GM18517 (cell line): ENCODE measurements at regions not wholly inside any gene's neighbourhood (a gene's known extent, or its start where the extent isn't known, plus 50 kb on each side); places are given as distances from the start of the nearest gene placed in this dataset.
"Not testable (repeated sequence)": the region's sequence is repeated elsewhere in the genome, so short reads cannot be mapped to it uniquely, and the experiment has no call there.

Experiments
- ATAC-seq: cut with Tn5 transposase; IDR thresholded peaks from one replicate; pipeline ENCODE4 v1.9.1; 2021; ENCODE audit warnings: mild to moderate bottlenecking, moderate library complexity; ENCODE audit not compliant: unreplicated experiment

- ATAC-seq: no peak
These were observed 410.3 kb upstream of the PPP1R2C start for GRCh38 chrX:43188296-43188695.

DNA sequence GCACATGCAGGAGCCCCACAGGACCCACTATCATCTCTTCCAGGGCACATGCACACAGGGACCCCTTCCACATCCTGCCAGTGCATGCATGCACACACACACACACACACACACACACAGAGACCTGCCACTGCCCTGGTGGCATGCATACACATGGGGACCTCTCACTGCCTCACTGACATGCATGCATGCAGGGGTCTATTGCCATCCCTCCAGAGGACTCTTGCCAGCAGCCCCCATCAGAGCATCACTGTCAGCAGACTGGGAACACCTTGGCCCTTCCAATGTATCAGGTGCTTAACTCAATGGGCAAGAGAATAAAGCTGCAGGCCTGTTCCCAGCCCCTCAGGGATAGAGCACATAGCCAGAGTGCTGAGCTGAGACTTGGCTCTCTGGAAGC is 433.6 kb upstream of the PPP1R2C start:
- no peak for ATAC-seq

- no peak for ATAC-seq
These were observed 437.9 kb upstream of the MAOA start for GRCh38 chrX:43218198-43218597.

- ATAC-seq: no peak
These were observed 431.6 kb upstream of the MAOA start for GRCh38 chrX:43224496-43224895.

- ATAC-seq: no peak
These were observed 430.3 kb upstream of the MAOA start for GRCh38 chrX:43225626-43226328.

GRCh38 chrX:43238461-43238945 is 417.6 kb upstream of the MAOA start:
- no peak for ATAC-seq

DNA sequence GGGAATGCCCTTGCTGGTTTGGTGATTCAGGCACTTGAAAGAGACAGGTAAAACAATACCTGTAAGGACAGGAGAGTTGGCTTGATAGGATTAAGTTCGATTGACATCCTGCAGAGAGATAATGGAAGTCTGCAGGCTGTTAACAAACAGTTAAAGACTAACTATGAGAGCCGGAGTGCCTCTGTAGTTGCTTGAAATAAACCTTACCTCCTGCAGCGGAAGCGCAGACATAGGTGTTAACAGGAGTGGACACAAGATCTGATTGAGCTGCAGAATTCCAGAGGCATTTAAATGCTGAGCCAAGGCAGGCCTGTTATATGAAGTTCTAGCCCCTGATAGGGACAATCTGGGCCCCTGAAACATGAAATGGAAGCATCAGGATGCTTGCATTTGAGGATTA is 416.7 kb upstream of the MAOA start:
- ATAC-seq: no peak

- no peak for ATAC-seq
These were observed 400.5 kb upstream of the MAOA start for GRCh38 chrX:43255596-43255995.

DNA sequence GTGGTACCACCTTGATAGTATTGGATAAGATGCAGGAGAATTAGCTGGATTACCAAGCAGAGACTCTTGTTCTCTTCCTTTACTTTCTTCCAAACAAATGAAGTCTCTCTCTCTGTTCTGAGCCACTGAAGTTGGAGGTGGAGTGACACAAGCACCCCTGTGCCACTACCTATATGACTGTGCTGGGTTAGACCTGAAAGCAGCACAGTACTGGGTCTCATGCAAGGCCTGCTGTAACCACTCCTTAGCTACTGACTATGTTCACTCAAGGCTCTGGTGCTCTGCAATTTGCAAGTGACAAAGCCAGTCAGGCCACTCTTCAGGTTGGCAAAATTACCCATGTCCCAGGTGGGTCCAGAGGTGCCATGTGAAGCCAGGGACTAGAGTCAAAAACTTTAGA is 389.6 kb upstream of the MAOA start:
- no peak for ATAC-seq

- no peak for ATAC-seq
These were observed 388.4 kb upstream of the MAOA start for GRCh38 chrX:43267652-43268051.

DNA sequence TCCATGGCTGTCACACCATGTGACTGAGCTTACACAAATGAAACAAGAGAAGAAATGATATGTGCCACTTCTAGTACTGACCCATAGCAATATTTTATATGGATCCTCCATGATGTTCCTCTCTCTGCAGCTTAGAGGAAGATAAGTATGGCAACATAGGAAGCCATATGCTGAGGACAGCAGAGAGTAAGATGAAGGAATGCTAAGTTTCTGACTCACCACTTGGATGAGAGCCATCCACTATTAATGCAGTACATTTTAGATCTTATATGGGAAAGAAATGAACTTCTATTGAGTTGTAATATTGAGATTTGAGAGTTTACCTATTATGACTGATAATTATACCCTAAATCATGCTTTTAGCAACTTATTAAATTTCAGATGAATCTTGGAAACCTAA is 386.9 kb upstream of the MAOA start:
- ATAC-seq: no peak

GRCh38 chrX:43277879-43278278 is 378.2 kb upstream of the MAOA start:
- ATAC-seq: no peak

DNA sequence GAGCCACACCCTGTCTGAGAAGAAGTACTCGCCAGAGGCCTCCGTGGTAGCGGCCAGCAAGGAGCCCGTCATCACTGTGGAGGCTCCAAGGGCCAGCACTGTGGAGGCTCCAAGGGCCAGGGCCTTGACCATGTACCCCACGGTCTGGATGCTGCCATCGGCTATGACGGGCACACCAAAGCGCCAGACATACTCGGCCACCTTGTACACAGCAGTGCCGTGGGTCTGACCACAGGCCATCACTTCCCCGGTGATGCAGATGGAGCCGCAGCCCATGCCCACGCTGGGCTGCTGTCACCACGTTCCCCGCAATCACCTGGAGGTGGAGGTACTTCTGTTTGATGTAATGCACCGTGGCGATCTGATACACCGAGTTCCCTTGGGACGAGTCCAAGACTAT is 377.7 kb upstream of the MAOA start:
- ATAC-seq: no peak

GRCh38 chrX:43279341-43279808 is 376.7 kb upstream of the MAOA start:
- no peak for ATAC-seq

DNA sequence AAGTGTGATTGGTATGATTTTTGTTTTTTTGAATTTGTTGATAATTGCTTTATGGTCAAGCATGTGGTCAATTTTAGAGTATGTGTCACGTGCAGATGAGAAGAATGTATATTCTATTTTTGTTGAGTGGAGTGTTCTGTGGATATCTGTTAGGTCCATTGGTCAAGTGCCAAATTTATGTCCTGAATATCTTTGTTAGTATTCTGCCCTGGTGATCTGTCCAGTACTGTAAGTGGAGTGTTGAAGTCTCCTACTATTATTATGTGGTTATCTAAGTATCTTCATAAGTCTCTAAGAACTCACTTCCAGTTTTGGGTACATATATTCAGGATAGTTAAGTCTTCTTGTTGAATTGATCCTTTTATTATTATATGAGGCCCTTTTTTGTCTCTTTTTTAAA is 372.9 kb upstream of the MAOA start:
- no peak for ATAC-seq

DNA sequence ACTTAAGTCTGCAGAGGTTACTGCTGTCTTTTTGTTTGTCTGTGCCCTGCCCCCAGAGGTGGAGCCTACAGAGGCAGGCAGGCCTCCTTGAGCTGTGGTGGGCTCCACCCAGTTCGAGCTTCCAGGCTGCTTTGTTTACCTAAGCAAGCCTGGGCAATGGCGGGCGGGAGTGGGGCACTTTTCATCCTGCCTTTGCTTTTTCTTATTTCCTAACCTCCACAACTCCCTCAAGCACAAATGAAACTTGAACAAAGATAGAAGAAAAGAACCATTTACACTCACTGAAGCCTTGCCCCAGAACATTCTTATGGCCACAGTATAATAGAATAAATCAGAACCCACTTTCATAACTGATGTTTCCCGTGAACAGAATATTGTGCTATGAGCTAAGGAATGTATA is 344.5 kb upstream of the MAOA start:
- ATAC-seq: not testable (repeated sequence)

- ATAC-seq: no peak
These were observed 343.1 kb upstream of the MAOA start for GRCh38 chrX:43313035-43313434.

- no peak for ATAC-seq
These were observed 341.6 kb upstream of the MAOA start for GRCh38 chrX:43314525-43314924.

- no peak for ATAC-seq
These were observed 340.5 kb upstream of the MAOA start for GRCh38 chrX:43315622-43316021.

- no peak for ATAC-seq
These were observed 340.0 kb upstream of the MAOA start for GRCh38 chrX:43316146-43316545.

- no peak for ATAC-seq
These were observed 338.7 kb upstream of the MAOA start for GRCh38 chrX:43317378-43317777.

DNA sequence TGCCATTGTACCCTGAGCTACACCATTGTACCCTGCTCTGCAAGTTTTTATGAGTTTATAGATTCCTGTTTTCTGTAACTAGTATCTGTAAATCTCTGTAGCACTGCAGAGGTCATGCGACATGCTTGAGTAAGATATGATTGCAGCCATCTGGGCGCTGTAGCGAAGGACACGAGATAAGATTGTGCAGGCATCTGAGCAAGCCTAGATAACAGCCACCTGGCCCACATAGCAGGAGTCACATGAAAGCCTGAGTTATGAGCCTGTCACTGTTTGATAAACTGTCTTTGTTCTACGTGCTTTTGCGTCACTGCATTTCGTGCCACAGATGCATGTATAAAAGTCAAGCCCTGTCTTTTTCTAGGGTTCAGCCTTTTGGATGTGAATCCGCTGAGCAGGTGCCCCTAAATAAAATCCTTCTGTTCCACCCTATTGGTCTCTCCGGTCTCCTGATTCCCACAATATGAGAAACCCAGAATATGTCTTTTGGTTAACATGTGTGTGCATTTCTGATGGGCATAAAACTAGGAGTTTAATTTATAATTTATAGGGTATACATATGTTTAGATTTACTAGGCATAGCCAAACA is 327.6 kb upstream of the MAOA start:
- no peak for ATAC-seq

- no peak for ATAC-seq
These were observed 322.6 kb upstream of the MAOA start for GRCh38 chrX:43333543-43333942.
